ENCODE measurements at regions not wholly inside any gene's neighbourhood (a gene's known extent, or its start where the extent isn't known, plus 50 kb on each side); places are given as distances from the start of the nearest gene placed in this dataset.

DNA sequence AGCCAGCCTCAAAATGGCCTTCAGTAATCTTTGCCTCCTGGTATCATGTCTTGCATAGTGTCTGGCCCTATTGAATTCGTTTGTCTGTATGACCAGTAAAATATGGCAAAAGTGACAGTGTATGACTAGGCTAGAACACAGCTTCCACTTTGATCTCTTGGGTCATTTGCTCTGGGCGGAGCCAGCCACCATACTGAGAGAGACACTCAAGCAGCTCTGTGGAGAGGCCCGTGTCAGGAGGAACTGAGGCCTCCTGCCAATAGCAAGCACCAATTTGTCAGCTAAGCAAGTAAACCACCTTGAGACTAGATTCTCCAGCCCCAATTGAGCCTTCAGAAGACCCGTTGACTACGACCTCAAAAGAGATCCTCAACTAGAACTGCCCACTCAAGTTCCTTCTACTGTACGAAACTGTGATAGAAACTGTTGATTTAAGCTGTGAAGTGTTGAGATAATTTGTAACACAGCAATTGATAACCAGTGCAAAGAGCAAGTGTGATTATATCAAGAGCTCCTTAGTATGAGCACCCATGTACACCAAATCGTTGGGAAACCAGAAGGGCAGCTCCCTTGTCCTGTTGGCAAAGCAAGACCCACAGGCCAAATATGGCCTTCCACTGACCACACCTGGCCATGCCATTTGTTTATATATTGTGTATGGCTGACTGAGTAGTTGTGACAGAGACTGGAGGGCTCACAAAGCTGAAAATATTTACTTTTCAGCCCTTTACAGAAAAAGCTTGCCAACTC, 52.7 kb upstream of the SERBP1 start:
- FAIRE-seq (no peak), DNase-seq (ENCODE audit: low read depth in 1 of 2, low spot score in 1 of 2) (no peak), ATAC-seq (no peak)
- Histone ChIP-seq H3K4me2 (no peak overlapping the region), H3K27ac (no peak overlapping the region), H3K4me1 (no peaks in the 10 kb centered on the region), H3K9me3 (no peaks in the 10 kb centered on the region), H3K4me3 (no peak overlapping the region)
- CTCF ChIA-PET, result interaction anchor here (0.5 to 3.2 kb wide), 2 partner anchors 18 to 216 kb away, joined by 4 to 12 read pairs; no protein-coding TSS in a partner anchor
- WGBS (ENCODE audit: missing lambda C conversion rate), result 55% methylated on average over 7 of the region's 7 CpGs
- POLR2A ChIA-PET, result no interaction called here
- TF ChIP-seq, protein P1, sequence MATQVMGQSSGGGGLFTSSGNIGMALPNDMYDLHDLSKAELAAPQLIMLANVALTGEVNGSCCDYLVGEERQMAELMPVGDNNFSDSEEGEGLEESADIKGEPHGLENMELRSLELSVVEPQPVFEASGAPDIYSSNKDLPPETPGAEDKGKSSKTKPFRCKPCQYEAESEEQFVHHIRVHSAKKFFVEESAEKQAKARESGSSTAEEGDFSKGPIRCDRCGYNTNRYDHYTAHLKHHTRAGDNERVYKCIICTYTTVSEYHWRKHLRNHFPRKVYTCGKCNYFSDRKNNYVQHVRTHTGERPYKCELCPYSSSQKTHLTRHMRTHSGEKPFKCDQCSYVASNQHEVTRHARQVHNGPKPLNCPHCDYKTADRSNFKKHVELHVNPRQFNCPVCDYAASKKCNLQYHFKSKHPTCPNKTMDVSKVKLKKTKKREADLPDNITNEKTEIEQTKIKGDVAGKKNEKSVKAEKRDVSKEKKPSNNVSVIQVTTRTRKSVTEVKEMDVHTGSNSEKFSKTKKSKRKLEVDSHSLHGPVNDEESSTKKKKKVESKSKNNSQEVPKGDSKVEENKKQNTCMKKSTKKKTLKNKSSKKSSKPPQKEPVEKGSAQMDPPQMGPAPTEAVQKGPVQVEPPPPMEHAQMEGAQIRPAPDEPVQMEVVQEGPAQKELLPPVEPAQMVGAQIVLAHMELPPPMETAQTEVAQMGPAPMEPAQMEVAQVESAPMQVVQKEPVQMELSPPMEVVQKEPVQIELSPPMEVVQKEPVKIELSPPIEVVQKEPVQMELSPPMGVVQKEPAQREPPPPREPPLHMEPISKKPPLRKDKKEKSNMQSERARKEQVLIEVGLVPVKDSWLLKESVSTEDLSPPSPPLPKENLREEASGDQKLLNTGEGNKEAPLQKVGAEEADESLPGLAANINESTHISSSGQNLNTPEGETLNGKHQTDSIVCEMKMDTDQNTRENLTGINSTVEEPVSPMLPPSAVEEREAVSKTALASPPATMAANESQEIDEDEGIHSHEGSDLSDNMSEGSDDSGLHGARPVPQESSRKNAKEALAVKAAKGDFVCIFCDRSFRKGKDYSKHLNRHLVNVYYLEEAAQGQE (IDR thresholded peaks at IDR 0.05), result no peak
- TF ChIP-seq JUNB (IDR thresholded peaks at IDR 0.05) (no peak), RCOR1 (IDR thresholded peaks at IDR 0.05; ENCODE audit: low read depth, low read length) (no peak)

DNA sequence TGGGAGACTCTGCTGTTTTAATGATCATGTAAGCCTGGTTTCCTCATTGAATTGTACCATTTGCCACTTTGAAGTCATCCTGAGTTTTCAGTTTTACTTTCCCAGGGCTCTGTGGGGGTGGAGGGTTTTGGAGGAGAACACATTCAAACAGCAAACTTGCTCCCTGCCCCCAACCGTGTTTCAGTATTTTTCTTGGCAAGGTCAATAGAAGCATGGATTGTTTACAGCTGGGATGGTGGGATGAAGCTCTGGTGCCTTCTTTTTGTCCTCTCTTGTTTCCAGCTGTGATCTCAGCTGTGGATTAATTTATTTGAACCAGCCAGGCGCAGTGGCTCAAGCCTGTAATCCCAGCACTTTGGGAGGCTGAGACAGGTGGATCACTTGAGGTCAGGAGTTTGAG, 54.3 kb upstream of the SERBP1 start:
- ChIA-PET CTCF (interaction anchor here (0.7 kb wide), 1 partner anchor 138 kb away, joined by 3 read pairs; no protein-coding TSS in a partner anchor), POLR2A (no interaction called here)
- TF ChIP-seq ZSCAN20 (CRISPR knock-in tag; IDR thresholded peaks at IDR 0.05), result no peak
- TF ChIP-seq TP53 (CRISPR knock-in tag; IDR thresholded peaks at IDR 0.05), result no peak
- no peak for TF ChIP-seq ZNF302 (CRISPR knock-in tag; IDR thresholded peaks at IDR 0.05)
- TF ChIP-seq JUNB (IDR thresholded peaks at IDR 0.05), result no peak
- TF ChIP-seq PHF8 (IDR thresholded peaks at IDR 0.05; ENCODE audit: borderline replicate concordance, low read depth), result no peak
- TF ChIP-seq GATA3 (IDR thresholded peaks at IDR 0.05; ENCODE audit: borderline replicate concordance), result no peak
- TF ChIP-seq CEBPB (IDR thresholded peaks at IDR 0.05), result no peak
- TF ChIP-seq SREBF2 (IDR thresholded peaks at IDR 0.05), result no peak
- no peak for TF ChIP-seq EHF (CRISPR knock-in tag; IDR thresholded peaks at IDR 0.05)
- TF ChIP-seq NPAS2 (CRISPR knock-in tag; IDR thresholded peaks at IDR 0.05; ENCODE audit: borderline replicate concordance), result no peak
- TF ChIP-seq CHD2 (IDR thresholded peaks at IDR 0.05; ENCODE audit: low read length, partially characterized antibody), result no peak
- no peak for TF ChIP-seq ZFP36 (IDR thresholded peaks at IDR 0.05; ENCODE audit: borderline replicate concordance, partially characterized antibody)
- no peak for TF ChIP-seq NFE2L2 (conservative IDR thresholded peaks at IDR 0.05; ENCODE audit: low read length)
- TF ChIP-seq RCOR1 (IDR thresholded peaks at IDR 0.05; ENCODE audit: low read depth, low read length), result no peak
- TF ChIP-seq CBX2 (IDR thresholded peaks at IDR 0.05; ENCODE audit: borderline replicate concordance, low read depth), result no peak
- TF ChIP-seq, protein P2, sequence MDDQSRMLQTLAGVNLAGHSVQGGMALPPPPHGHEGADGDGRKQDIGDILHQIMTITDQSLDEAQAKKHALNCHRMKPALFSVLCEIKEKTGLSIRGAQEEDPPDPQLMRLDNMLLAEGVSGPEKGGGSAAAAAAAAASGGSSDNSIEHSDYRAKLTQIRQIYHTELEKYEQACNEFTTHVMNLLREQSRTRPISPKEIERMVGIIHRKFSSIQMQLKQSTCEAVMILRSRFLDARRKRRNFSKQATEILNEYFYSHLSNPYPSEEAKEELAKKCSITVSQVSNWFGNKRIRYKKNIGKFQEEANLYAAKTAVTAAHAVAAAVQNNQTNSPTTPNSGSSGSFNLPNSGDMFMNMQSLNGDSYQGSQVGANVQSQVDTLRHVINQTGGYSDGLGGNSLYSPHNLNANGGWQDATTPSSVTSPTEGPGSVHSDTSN (IDR thresholded peaks at IDR 0.05), result no peak
- no peak for TF ChIP-seq CHD4 (IDR thresholded peaks at IDR 0.05; ENCODE audit: borderline replicate concordance)
- no peak for TF ChIP-seq RFX5 (IDR thresholded peaks at IDR 0.05)
- no peak for TF ChIP-seq CBX8 (IDR thresholded peaks at IDR 0.05)
- 31% methylated on average over 2 of the region's 2 CpGs for WGBS (ENCODE audit: missing lambda C conversion rate)
- DNase-seq (ENCODE audit: low read depth in 1 of 2, low spot score in 1 of 2) (no peak), ATAC-seq (no peak), FAIRE-seq (no peak)
- no peaks in the 10 kb centered on the region for H3K4me1 ChIP-seq
- no peak overlapping the region for H3K4me3 ChIP-seq
- H3K27ac ChIP-seq, result no peak overlapping the region
- no peak overlapping the region for H3K4me2 ChIP-seq
- H3K9me3 ChIP-seq, result no peaks in the 10 kb centered on the region; the same call in 2 of the 3 replicates
